Peyer's patch (tissue), 4 donors: ENCODE measurements at regions not wholly inside any gene's neighbourhood (a gene's known extent, or its start where the extent isn't known, plus 50 kb on each side); places are given as distances from the start of the nearest gene placed in this dataset.

Experiments used
- DNase-seq, 3 donors: peaks; one replicate each; pipeline ENCODE4 v3.0.0-alpha.2; 2017 to 2019
- H3K27ac ChIP-seq, 4 donors: fragments of 200-600 bp; sonication (generic); one replicate each; pipeline ENCODE4 v1.5.1; 2016 to 2019
- H3K27me3 ChIP-seq, 2 donors: fragments of 200-600 bp; sonication (generic); one replicate each; pipeline ENCODE4 v1.5.1; 2019
- H3K36me3 ChIP-seq, 3 donors: fragments of 200-600 bp; sonication (generic); one replicate each; pipeline ENCODE4 v1.5.1; 2016 to 2019
- H3K4me1 ChIP-seq, 4 donors: fragments of 200-600 bp; sonication (generic); one replicate each; pipeline ENCODE4 v1.5.1; 2016 to 2019
- H3K4me3 ChIP-seq, 4 donors: fragments of 200-600 bp; sonication (generic); 1 replicate in 3 of 4; 2 replicates in 1 of 4; pipeline ENCODE4 v1.5.1; 2016 to 2019; ENCODE audit warnings: mild to moderate bottlenecking in 1 of 4
- H3K9me3 ChIP-seq, 4 donors: fragments of 200-600 bp; sonication (generic); one replicate each; pipeline ENCODE4 v1.5.1; 2016 to 2019; ENCODE audit warnings: mild to moderate bottlenecking in 1 of 4
- CTCF ChIP-seq, 6 experiments: fragments of 450-650 bp in 4 of 6; fragments of 200-600 bp in 2 of 6; sonication (generic) in 1 of 6; IDR thresholded peaks; one replicate each; pipeline ENCODE4 v1.5.1; 2017 to 2019; ENCODE audit warnings: antibody characterized with exemption in 6 of 6, mild to moderate bottlenecking in 3 of 6, moderate library complexity in 1 of 6
- POLR2A ChIP-seq, 2 donors: fragments of 450-650 bp; IDR thresholded peaks; one replicate each; pipeline ENCODE4 v1.5.1; 2017; ENCODE audit warnings: antibody characterized with exemption in 2 of 2, mild to moderate bottlenecking in 2 of 2, moderate library complexity in 2 of 2

GRCh38 chr4:74583757-74584156, 138.8 kb downstream of the AREG start:
- Histone ChIP-seq H3K27me3 (no peaks in the 10 kb centered on the region), H3K36me3 (no peaks in the 10 kb centered on the region), H3K27ac (no peak overlapping the region), H3K4me1 (no peaks in the 10 kb centered on the region), H3K4me3 (no peak overlapping the region), H3K9me3 (no peaks in the 10 kb centered on the region)
- no peak for TF ChIP-seq CTCF (IDR thresholded peaks at IDR 0.05)
- no peak for TF ChIP-seq POLR2A (IDR thresholded peaks at IDR 0.05)
- no peak for DNase-seq

GRCh38 chr4:74588350-74588749, 143.4 kb downstream of the AREG start:
- Histone ChIP-seq H3K27me3 (no peaks in the 10 kb centered on the region), H3K9me3 (no peaks in the 10 kb centered on the region), H3K27ac (no peak overlapping the region), H3K4me3 (no peak overlapping the region), H3K4me1 (no peaks in the 10 kb centered on the region), H3K36me3 (no peaks in the 10 kb centered on the region)
- TF ChIP-seq POLR2A (IDR thresholded peaks at IDR 0.05) (no peak), CTCF (IDR thresholded peaks at IDR 0.05) (no peak)
- DNase-seq = no peak

- Histone ChIP-seq H3K4me3 (no peak overlapping the region), H3K27ac (no peak overlapping the region), H3K27me3 (no peaks in the 10 kb centered on the region), H3K9me3 (no peaks in the 10 kb centered on the region), H3K4me1 (no peaks in the 10 kb centered on the region), H3K36me3 (no peaks in the 10 kb centered on the region)
- TF ChIP-seq CTCF (IDR thresholded peaks at IDR 0.05) (no peak), POLR2A (IDR thresholded peaks at IDR 0.05) (no peak)
- DNase-seq = no peak
Observed at GRCh38 chr4:74590476-74590875, 145.5 kb downstream of the AREG start.

GRCh38 chr4:74598611-74599325, 153.8 kb downstream of the AREG start:
- Histone ChIP-seq H3K4me1 (no peaks in the 10 kb centered on the region), H3K27me3 (no peaks in the 10 kb centered on the region), H3K4me3 (no peak overlapping the region), H3K27ac (no peak overlapping the region), H3K36me3 (no peaks in the 10 kb centered on the region), H3K9me3 (peaks cover 0 to 5% (median 2%) of the 10 kb centered on the region in 4 donors)
- TF ChIP-seq POLR2A (IDR thresholded peaks at IDR 0.05) = no peak
- no peak for TF ChIP-seq CTCF (IDR thresholded peaks at IDR 0.05)
- no peak for DNase-seq

GRCh38 chr4:74603186-74603585, 158.2 kb downstream of the AREG start:
- DNase-seq = no peak
- Histone ChIP-seq H3K36me3 (no peaks in the 10 kb centered on the region), H3K4me1 (no peaks in the 10 kb centered on the region), H3K4me3 (no peak overlapping the region), H3K9me3 (no peaks in the 10 kb centered on the region), H3K27me3 (no peaks in the 10 kb centered on the region), H3K27ac (no peak overlapping the region)
- TF ChIP-seq CTCF (IDR thresholded peaks at IDR 0.05) (no peak), POLR2A (IDR thresholded peaks at IDR 0.05) (no peak)
